ENCODE measurements at regions not wholly inside any gene's neighbourhood (a gene's known extent, or its start where the extent isn't known, plus 50 kb on each side); places are given as distances from the start of the nearest gene placed in this dataset.

- DNase-seq (no peak), FAIRE-seq (no peak), ATAC-seq (peak in 3 of 4 donors; percentile 40 to 70 (median 49))
- WGBS, 2 donors, result 47 to 51% methylated on average over 2 of the region's 2 CpGs
- TF ChIP-seq CTCF (IDR thresholded peaks at IDR 0.05), result no peak
- H3K27ac ChIP-seq, result peak overlapping the region in 1 of 4 donors; percentile 11
- no peaks in the 10 kb centered on the region for H3K36me3 ChIP-seq
- intact Hi-C loops (cut with DNase I), result no loop called here
- H3K27me3 ChIP-seq, result no peaks in the 10 kb centered on the region
- no peaks in the 10 kb centered on the region for H3K4me1 ChIP-seq
- no peaks in the 10 kb centered on the region for H3K9me3 ChIP-seq
- no peak overlapping the region for H3K4me3 ChIP-seq
Observed at GRCh38 chr9:79120533-79120932, 451.2 kb upstream of the TLE4 start.

- H3K27me3 ChIP-seq, result no peaks in the 10 kb centered on the region
- intact Hi-C loops (cut with DNase I), result no loop called here
- no peak for FAIRE-seq
Observed at GRCh38 chr9:79120941-79121340, 450.8 kb upstream of the TLE4 start.

GRCh38 chr9:79123415-79123814, 448.4 kb upstream of the TLE4 start:
- FAIRE-seq (no peak), ATAC-seq (no peak), DNase-seq (no peak)
- no peaks in the 10 kb centered on the region for H3K4me1 ChIP-seq
- no peak for TF ChIP-seq CTCF (IDR thresholded peaks at IDR 0.05)
- H3K9me3 ChIP-seq, result no peaks in the 10 kb centered on the region
- H3K27me3 ChIP-seq, result no peaks in the 10 kb centered on the region
- intact Hi-C loops (cut with DNase I), result no loop called here
- H3K4me3 ChIP-seq, result no peak overlapping the region
- H3K36me3 ChIP-seq, result no peaks in the 10 kb centered on the region
- no peak overlapping the region for H3K27ac ChIP-seq
- 42 to 55% methylated on average over 4 of the region's 4 CpGs for WGBS, 2 donors

More at GRCh38 chr9:79120941-79121340, 450.8 kb upstream of the TLE4 start:
- no peak overlapping the region for H3K4me3 ChIP-seq
- WGBS, 2 donors, result 54 to 62% methylated on average over 2 of the region's 2 CpGs
- no peak for TF ChIP-seq CTCF (IDR thresholded peaks at IDR 0.05)
- H3K9me3 ChIP-seq, result no peaks in the 10 kb centered on the region
- no peaks in the 10 kb centered on the region for H3K36me3 ChIP-seq
- H3K27ac ChIP-seq, result peak overlapping the region in 1 of 4 donors; percentile 11
- no peaks in the 10 kb centered on the region for H3K4me1 ChIP-seq
- peak in 3 of 4 donors; percentile 9 to 23 (median 19) for ATAC-seq
- no peak for DNase-seq

- intact Hi-C loops (cut with DNase I), result no loop called here
- ATAC-seq (no peak), DNase-seq (no peak), FAIRE-seq (no peak)
- no peak overlapping the region for H3K27ac ChIP-seq
- H3K4me3 ChIP-seq, result no peak overlapping the region
- WGBS, 2 donors, result 48 to 59% methylated on average over 4 of the region's 4 CpGs
- H3K9me3 ChIP-seq, result no peaks in the 10 kb centered on the region
- no peaks in the 10 kb centered on the region for H3K27me3 ChIP-seq
- H3K36me3 ChIP-seq, result no peaks in the 10 kb centered on the region
- no peak for TF ChIP-seq CTCF (IDR thresholded peaks at IDR 0.05)
- no peaks in the 10 kb centered on the region for H3K4me1 ChIP-seq
Observed at GRCh38 chr9:79127661-79128060, 444.1 kb upstream of the TLE4 start.

GRCh38 chr9:79129865-79130480, 441.8 kb upstream of the TLE4 start:
- 29 to 34% methylated on average over 8 of the region's 8 CpGs for whole genome bisulfite sequencing, 2 donors
- TF ChIP-seq CTCF (IDR thresholded peaks at IDR 0.05), result peak; percentile 29 to 75 (median 62)

More at GRCh38 chr9:79129865-79130480, 441.8 kb upstream of the TLE4 start:
- Histone ChIP-seq H3K4me1 (no peaks in the 10 kb centered on the region), H3K36me3 (no peaks in the 10 kb centered on the region), H3K27me3 (no peaks in the 10 kb centered on the region), H3K9me3 (no peaks in the 10 kb centered on the region), H3K27ac (no peak overlapping the region), H3K4me3 (no peak overlapping the region)
- DNase-seq (peak in 4 of 6 donors; percentile 21 to 66 (median 46)), ATAC-seq (peak in 3 of 4 donors; percentile 77 to 83 (median 80)), FAIRE-seq (no peak)
- intact Hi-C loops (cut with DNase I), result no loop called here

Data from pancreas (tissue), 10 donors.